HG02623 (cell line): ENCODE measurements at regions not wholly inside any gene's neighbourhood (a gene's known extent, or its start where the extent isn't known, plus 50 kb on each side); places are given as distances from the start of the nearest gene placed in this dataset.

Experiments used
- ATAC-seq: cut with Tn5 transposase; IDR thresholded peaks from one replicate; pipeline ENCODE4 v1.9.1; 2021; ENCODE audit warnings: moderate library complexity; ENCODE audit not compliant: unreplicated experiment

DNA sequence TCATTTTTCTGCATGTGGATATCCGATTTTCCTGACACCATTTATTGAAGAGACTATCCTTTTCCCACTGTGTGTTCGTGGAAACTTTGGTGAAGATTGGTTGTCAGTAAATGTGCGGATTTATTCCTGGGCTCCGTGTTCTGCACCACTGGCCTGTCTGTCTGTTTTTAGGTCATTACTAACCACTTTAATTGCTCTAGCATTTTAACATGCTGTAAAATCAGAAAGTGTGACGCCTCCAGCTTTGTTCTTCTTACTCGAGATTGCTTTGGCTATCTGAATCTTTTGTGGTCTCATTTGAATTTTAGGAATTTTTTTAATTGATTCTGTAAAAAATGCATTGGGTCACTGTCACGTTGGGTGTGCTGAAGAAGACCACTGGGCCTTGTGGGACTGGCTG, 1458.7 kb downstream of the AACS start:
- no peak for ATAC-seq

GRCh38 chr12:126534495-126534894, 1469.3 kb downstream of the AACS start:
- ATAC-seq, result no peak

- no peak for ATAC-seq
These were observed 1469.7 kb downstream of the AACS start for GRCh38 chr12:126534942-126535341.

DNA sequence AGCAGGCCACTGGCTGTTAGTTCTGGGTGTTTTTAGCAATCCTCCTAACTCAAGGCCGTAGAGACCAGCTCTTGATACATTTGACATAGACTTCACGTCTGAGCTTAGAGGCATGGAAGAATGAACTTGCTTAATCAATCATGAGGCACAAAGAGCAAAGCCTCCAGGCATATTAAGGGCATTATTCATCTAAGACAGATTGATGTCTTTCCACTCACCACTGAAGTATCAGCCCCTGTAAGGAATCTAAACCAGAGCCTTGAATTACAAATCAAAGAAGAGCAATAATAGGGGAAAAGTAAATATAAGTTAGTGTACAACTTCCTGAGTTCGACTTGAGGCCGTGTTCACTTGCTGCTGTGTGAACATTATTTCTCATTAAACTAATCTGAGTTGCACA, 1470.7 kb downstream of the AACS start:
- no peak for ATAC-seq

DNA sequence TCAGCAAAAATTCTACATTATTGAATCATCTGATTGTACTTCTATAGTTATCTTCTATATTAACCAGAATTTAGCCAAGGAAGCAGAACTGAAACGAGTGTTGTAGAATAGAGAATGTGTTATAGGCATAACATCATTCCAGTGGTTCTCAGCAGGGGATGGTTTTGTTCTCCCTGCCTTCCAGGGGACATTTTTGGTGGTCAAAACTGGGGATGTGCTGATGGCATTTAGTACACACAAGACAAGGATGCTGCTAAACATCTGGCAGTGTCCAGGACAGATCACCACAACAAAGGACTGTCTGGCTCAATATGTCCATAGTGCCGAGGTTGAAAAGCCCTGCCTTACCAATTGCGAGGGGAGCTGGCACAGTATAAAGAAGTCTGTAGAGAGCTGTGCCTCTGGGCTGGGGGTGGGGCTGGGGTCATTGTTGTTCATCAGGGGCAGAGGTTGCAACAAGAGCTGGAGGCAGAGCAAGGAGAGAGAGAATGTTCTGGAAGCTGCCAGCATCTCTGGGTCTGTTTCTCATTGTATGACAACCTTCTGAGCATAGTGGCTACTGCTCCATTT, 1472.8 kb downstream of the AACS start:
- ATAC-seq, result no peak

- ATAC-seq, result no peak
These were observed 1473.7 kb downstream of the AACS start for GRCh38 chr12:126538888-126539287.

GRCh38 chr12:126545411-126545810, 1480.2 kb downstream of the AACS start:
- ATAC-seq, result no peak

GRCh38 chr12:126547905-126548304, 1482.7 kb downstream of the AACS start:
- no peak for ATAC-seq

GRCh38 chr12:126551869-126552268, 1486.6 kb downstream of the AACS start:
- no peak for ATAC-seq

DNA sequence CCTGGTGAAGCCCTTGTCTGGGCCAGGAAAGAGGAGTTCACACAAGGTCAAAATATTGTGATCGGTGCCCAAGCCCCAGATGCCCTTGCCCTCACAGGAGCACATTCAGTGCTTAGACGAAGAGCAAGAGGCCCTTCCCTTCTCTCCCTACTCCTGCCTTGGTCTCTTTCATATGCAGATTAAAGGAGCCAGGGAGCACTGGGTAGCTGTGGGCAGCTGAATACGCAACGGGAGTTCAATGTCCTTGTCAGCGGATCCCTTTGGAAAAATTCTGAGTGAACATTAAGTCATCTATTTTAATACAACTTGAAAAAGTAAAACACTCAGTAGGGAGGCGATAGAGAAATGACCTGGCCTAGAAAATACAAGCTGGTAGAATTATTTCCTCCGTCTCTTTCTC, 1489.4 kb downstream of the AACS start:
- no peak for ATAC-seq

DNA sequence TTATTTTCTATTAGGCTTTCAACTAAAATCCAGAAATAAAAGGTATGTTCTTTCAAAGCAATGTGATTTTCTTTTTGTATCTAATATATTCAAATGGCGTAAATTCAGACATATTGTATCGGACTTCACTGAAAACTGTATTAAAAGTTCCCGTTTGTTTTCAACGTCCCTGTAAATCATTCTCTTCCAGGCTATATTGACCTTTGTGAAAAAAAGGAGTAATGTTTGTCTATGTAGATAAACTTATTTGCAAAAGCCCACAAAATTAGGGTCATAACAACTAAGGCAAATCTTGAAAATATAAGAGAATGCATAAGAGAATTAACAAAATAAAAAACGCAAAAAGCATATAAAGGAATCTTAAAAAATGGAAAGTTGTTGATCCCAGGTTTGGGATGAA, 1492.4 kb downstream of the AACS start:
- ATAC-seq, result no peak

- ATAC-seq, result no peak
These were observed 1493.0 kb downstream of the AACS start for GRCh38 chr12:126558219-126558618.

- ATAC-seq, result no peak
These were observed 1493.6 kb downstream of the AACS start for GRCh38 chr12:126558810-126559209.

GRCh38 chr12:126567016-126567415, 1501.8 kb downstream of the AACS start:
- ATAC-seq, result no peak

DNA sequence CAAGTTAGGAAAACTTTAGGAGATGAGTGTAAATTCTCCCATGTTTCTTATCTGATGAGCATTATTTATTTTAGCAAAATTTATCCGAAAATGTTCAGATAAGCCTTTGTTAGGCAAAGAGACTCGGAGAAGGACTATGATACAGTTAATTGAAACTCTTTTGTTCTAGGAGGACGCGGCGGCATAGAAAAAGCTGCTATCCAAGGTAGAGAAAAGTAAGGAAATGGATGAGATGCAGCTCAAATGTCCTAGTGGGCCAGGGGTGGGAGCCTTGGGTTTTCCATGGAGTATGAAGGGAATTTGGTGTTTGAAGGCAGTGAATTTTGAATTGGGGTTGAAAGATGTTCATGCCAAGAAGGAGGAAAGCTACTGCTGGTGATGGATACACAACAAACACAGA, 1504.5 kb downstream of the AACS start:
- no peak for ATAC-seq

- no peak for ATAC-seq
These were observed 1505.3 kb downstream of the AACS start for GRCh38 chr12:126570566-126570965.

GRCh38 chr12:126572170-126572569, 1506.9 kb downstream of the AACS start:
- ATAC-seq, result no peak

GRCh38 chr12:126581655-126582054, 1516.4 kb downstream of the AACS start:
- ATAC-seq, result no peak

DNA sequence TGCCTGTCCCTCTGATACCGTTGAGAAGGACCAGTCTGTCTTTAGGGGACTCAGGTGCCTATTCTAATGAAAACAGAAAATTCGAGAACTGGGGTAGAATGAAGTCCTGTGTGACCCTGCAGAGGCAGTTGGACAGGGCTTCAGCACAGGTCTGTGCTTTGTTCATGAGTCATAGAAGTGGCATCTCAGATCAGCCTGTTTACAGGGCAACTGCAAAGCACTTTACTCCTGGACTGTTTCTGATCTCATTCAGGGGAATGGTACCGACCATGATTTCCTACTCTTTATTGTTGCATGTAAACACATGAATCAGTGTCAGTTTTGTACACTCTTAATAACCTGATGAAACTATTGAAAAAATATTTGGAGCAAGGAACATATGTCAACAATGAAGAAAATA, 1517.0 kb downstream of the AACS start:
- ATAC-seq, result no peak

DNA sequence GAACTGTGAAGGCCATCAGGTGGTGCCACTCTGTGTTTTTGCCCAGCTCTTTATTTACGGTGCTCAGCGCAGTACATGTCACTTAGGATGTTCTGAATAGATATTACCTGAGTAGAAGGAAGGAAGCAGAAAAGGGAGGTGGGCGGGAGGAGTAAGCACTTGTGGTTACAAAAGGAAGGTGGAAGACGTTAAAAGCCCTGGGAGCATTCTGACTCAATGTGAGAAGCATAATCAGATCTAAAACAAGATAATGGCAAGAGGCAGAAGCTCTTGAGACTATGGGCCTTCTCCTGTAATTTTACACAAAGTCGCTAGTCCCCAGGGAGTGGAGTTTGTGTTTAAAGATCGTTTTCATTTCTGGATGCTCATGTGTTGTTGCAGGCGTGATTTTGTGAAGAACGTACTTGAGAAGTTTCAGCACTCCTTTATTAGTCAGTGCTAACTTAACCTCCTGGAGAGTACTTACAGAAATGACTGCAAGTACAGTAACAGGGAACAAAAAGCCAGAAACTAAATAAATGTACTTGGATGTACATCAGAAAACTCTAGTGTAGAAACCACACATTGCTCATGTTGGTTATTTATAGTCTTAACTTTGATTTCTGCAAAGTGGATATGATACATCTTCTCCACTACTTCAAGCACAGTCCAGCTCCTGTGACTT, 1523.5 kb downstream of the AACS start:
- ATAC-seq, result no peak

GRCh38 chr12:126591533-126591932, 1526.3 kb downstream of the AACS start:
- ATAC-seq, result no peak

DNA sequence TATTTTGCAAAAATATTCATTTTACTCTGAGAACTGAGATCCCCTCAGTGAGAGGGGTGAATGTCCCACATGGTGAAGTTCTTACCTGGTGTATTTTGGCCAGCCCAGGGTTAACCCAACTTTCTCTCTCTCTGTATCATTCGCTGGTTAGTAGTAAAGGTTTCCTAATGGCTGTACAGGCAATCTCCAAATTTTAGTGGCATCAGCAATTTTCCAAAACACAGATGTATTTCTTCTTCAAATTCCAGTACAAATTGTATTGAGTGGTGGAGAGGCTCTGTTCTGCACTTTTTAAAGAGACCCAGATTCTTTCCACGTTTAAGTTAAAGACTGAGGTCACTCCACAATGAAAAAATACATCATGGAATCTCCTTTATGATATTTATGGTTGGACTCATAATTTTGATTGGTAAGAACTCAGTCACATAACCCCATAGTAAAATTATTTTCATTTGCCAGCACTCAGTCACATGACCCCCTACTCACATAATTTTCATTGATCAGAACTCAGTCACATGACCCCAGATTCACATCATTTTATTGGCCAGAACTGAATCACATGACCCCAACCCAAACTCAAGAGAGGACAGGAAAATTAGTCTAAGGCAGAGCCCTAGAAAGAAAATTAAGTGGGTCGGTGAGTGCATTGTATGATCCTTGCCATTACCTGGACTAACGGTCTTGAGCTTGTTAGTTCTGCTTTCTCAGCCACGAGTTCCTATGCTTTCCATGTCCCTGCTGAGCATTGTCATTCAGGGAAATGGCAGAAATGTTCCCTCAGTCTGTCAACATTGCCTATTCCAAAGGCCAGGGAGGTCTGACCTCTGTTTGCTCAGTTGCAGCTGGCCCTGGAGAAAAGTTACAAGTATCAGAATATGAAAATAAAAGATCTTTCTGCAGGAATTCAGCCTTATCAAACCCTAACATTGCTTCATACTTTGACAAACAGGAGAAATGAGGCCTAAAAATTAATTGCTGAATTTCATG, 1536.2 kb downstream of the AACS start:
- no peak for ATAC-seq
